Left renal pelvis (tissue), 4 donors: ENCODE measurements at regions not wholly inside any gene's neighbourhood (a gene's known extent, or its start where the extent isn't known, plus 50 kb on each side); places are given as distances from the start of the nearest gene placed in this dataset.

ENCODE experiments used
- DNase-seq, 4 donors: peaks; one replicate each; pipeline ENCODE4 v3.0.0-alpha.2; 2013; ENCODE audit warnings: low read depth in 4 of 4, low spot score in 3 of 4

DNA sequence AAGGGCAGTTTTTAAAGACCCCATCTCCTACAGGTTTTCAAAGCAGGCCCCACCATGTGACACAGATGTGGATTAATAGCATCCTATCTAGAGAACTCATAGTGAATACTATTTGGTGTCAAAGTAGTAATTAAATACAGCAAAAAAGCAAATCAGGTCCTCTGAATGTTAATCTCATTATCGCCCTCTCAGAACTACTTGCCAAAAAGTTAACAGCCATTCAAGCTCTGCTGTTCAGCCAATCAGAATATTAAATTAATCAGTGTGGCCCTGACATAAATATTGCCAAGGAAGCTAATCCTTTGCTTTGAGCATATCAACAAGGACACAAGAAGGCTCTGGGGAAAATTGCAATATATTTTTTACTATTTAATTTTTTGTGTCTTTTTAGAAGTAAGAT lies 428.9 kb upstream of the SOX11 start:
- no peak for DNase-seq

DNA sequence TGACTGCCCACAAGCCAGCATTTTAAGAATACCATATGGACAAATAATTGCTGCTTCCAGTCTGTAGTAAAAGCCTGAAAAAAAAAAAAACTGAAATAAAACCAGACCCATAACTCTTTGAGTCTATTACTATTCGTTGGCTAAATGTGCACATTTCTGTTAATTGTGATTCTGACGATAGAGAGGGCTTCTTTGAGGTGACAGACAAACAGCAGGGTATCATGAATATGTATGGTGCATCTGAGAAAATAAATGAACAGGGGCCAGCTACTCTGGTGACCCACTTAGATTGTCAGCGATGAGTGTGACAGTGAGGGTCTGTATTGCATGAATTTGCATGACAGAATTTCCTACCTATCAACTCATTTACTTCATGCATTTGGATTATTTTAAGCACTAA lies 427.8 kb upstream of the SOX11 start:
- DNase-seq, result no peak

DNA sequence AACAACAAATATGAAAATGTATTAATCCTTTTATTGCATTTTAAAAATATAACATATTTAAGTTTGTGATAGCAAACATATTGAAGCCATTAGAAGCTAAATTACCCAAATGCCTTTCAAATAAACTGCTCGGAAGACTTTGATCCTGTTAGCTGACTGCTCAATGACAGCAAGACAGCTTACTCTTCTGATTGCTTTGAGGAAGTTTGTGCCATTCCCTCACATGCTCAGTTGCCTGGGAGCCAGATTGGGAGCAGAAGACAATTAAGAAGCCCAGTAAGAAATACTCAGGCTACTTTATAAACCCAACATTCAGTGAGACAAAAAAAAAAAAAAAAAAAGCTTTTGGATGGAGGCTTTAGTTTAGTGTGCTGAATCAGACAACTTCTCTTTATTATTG lies 407.1 kb upstream of the SOX11 start:
- no peak for DNase-seq

DNA sequence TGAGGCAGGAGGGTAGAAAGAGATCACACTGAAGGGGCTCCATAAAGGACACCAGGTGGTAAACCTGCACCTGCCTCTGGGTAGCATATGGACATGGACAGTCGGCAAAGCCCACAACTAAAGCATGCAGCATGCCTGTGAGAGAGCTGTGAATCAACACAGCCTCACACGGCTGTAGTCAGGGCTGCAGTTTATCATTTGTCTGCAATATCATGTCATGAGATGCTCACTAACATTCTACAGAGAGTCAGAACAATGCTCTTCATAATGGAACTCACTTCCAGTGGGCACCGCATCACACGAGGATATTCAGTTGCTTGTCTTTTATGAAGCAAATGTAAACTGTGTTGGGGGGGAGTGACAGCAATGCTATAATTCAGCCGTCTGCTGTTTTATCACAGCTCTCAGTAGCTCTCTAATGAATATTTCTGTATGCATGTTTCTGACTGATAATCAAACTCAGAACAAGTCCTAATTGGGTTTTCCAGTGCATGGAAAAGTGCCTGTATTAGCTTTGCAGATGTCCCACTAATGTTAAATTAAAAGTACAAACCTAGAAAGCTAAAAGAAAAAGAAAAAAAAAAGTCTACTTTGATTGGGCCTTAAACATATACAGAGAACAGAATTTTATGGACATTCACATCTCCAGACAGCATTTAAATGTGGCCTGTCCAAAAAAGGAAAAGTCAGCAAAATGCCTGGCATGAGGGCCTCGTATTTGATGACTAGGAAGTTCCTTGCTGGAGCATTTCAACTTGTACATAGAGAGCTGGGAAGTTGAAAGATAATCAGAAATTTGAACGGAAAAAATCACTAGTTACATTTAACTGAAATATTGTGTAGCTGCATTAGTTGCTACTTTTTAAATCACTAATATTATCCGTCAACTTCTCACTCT lies 406.1 kb upstream of the SOX11 start:
- no peak for DNase-seq

DNA sequence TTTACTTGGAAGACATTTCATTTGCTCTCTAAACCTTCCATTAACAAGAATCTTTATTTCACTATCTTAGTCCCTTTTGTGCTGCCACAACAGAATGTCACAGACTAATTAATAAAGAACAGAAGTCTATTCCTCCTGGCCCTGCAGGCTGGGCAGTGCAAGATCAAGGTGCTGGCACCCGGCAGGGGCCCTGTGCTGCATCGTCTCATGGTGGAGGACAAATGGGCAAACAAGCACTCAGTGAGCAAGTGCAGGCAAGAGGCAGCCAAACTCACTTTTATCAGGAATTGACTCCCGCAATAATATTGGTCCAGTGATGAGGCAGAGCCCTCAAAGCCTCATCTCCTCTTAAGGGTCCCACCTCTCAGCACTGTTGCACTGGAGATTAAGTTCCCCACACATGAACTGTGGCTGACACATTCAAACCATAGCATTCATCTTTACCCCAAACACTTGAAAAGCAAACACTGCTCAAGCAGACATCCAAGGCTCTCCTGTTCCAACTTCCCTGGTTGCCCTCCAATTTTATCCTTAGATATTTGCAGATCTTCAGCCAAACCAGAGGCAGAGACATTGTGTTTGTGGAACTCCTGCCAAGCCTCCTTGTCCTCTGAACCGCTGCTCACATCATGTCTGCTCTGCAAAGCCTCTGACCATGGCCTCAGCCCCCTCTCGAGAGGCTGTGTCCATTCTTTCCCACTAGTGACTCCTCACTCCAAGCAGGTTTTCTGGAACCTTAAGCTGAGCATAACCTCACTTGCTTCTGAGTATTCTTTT lies 404.4 kb upstream of the SOX11 start:
- no peak for DNase-seq

DNA sequence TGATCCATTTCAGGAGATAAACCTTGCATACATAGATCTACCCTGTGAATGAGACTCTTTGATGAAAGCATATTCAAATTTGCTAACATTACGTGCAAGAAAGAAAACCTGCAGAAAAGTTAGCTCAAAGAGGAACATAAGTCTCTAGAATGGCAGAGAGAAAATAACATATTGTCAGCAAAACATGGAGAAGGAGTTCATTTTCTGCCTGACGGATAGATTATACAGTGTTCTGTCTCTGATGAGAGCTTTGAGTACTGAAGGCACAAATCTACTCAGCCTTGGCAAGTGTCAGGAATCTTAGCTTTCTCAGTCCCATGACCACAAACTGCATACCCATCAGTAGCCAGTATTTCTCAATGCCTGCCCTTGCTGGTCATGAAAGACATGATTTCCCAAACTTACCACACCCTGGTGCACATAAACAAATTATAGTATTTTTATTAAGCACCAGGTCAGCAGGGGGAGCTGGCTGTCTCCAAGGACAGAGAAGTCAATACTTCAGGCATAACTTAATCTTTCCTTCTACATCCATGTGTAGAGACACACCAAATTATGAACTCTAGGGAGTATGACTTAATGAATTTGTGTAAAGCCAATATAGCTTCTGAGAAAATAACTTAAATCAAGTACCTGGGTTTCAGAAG lies 401.2 kb upstream of the SOX11 start:
- no peak for DNase-seq

DNA sequence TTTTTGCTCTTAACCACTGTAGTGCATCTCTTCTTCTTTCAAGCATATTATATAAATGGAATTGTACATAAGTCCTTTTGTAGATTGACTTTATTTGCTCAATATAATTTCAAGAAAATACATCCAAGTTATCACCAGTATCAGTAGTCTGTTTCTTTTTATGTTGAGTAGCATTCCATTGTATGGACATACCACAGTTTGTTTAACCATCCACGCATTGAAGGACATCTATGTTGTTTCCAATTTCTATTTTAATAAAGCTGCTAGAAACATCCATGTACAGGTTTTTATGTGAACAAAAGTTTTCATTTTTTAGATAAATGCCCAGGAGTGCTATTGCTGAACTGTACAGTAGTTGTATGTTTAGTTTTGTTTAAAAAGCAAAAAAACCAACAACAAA lies 387.5 kb upstream of the SOX11 start:
- DNase-seq, result no peak

DNA sequence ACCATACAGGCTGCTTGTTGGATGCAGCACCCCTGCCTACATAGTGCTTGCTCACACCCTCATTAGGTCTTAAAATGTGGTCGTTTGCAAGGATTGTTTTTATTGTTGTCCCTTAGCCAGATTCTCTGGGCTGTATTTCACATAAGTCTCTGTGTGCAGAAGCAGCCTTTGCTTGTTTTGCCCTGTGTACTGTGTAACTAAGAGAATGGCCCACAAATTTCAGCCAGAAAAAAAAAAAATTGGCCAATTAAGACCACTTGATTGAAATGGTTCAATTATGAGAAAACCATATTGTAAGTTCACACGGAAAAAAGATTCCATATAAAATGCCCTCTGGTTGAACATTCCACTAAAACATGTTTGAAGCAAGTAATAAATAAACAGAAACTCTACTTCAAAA lies 377.1 kb upstream of the SOX11 start:
- DNase-seq, result no peak

DNA sequence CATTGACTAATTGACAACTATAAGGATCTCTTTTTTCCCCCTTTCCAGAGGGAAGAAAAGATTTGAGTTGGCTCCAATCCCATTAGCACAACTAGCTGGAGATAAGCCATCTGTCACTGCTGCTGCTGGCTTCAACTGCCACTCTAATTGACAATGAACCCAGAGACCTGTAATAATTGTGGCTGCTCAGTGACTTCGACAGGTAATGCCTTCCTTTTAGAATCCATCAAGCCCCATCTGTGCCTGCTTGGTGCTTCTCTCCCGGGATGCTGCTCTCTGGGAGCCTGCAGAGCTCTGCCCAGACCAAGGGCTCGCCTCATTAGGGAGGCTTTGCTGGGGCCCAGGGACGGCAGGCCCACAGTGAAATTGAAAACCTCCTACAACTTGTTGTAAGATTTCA lies 376.7 kb upstream of the SOX11 start:
- no peak for DNase-seq

DNA sequence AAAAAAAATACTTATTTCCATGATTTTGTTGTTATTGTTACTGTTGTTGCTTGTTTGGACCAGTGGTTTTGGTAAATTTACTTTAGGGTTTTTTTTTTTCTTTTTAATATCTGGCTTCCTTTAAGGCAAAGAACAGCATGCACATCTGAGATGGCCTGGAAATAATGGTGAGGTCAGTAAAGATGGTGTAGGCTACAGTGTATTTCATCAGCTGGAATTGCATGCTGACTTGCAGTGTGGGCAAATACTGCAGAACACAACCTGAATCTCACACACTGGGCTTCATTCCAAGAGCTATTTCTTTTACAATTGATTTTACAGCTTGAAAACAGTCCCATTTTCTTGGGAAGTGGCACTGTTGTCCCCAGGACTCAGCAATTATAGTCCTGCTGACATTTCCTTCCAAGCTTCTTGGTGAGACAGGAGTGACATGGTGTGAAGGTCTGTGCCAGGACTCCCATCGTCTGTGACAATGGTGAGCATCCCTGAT lies 376.1 kb upstream of the SOX11 start:
- DNase-seq, result no peak

DNA sequence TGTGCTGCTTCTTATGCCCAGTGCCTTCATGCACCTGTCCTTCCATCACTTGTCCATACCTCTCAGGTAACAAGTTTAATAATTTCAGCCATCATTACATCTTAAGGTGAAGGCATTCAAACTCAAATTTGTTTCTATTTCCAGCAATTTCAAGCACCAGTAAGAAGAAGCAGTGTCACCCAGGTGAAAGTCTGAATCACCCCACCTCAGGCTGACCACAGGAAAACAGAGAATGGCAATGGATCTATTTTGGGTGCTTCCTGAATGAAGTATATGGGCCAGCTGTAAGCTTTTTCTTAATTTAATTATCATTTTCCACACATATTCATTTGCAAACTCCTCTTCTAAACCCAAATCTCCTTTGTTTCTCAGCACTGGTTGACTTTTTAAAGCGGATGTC lies 372.7 kb upstream of the SOX11 start:
- DNase-seq, result no peak

DNA sequence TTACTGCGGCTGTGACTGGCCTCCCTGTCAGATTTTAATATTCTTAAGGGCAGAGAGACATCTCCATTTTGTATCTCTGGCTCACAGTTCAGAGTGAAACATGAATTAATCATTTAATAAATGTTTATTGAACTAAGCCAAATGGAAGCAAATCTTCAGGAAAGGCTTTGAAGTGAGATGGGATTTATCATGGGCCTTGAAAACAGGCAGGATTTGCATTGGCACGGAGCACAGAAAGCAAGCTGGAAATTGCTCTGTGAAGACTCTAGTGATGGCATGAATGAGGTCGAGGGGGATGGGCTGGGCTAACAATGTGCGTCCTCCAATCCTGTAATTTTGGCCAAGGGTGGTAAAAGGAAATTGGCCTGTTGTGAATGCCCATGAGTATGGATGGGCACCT lies 369.8 kb upstream of the SOX11 start:
- no peak for DNase-seq

DNA sequence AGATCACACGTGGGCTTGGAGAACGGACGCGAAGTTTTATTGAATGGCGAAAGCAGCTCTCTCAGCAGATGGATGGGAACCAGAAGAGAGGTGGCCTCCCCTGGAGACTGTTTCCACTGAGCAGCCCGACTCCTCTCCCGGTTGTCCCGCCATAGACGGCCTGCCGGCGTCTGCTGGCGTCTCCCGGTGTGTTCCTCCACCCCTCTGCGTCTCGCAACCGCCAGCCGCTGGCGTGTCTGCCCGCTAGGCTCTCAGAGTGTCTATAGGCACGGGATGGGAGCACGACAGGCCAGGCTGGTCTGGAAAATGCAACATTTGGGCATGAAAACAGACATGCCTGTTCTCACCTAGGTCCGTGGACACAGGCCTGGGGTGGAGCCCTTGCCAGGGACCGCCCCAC lies 366.7 kb upstream of the SOX11 start:
- no peak for DNase-seq

DNA sequence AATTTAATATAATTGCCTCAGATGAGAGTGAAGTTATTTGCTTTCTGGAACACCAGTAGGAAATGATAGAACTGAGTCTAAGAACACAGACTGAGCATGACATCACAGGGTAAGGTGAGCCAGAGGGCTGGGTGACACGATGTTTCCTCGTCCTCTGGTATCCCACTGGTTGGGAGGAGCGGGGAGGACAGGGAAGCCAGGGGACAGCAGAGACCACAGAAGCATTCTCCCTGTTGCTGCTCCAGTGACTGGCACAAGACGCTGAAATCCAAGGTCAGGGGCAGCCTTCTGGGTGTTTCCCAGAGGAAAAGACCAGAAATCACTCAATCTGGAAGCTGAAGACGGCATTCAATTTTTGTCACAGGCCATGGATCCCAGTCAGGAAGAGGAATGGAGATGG lies 363.4 kb upstream of the SOX11 start:
- no peak for DNase-seq

DNA sequence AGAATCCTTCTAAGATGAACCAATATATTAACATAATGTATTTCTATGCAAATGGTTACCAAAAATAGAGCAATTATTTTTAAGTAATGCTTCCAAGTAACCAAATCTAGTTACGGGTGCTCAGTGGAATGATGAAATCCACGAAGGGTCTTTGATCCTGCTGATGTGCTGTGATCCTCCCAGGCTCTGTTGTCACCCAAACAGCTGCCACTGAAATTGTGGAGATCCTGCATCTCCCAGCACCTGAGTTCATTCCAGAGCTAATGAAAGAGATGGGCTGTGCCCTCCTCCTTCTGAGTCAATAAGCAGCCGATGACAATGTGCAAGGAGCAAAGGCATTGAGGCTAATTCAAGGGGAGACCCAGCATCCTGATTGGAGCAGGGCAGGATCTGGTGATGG lies 362.4 kb upstream of the SOX11 start:
- DNase-seq, result no peak

DNA sequence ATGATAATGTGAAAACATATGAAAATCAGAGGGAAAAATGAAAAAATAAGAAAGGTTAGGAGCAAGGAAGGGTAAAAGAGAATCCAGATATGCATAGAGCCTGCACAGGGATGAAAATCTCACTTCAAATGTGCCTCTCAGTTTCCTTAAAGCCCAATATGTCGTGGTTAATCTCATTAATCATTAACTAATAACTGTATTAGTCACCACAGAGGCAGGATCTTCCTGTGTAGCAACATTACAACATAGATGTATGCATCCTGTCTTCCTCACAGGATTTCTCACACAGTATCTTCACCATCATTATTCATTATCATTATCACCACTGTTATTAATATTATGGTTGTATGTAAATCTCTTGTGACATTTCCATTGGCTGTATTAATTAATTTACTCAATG lies 361.2 kb upstream of the SOX11 start:
- DNase-seq, result no peak

DNA sequence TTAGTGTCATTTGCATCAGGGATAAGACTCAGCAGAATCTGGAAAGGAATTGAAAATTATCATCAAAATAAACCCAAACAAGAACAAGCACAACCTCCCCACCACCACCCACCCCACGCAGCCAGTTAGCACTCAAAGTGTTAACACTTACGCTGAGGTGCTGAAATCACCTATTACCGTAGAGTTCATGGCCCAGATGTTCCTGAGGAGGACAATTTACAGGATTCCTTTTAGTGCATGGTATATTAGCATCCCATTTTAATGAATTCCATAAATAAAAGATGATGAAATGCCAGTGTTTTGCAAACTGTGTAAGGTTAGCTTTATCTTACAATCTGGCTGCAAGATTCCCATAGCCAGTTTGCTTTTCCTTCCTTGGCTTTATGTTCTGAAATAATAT lies 359.3 kb upstream of the SOX11 start:
- no peak for DNase-seq

DNA sequence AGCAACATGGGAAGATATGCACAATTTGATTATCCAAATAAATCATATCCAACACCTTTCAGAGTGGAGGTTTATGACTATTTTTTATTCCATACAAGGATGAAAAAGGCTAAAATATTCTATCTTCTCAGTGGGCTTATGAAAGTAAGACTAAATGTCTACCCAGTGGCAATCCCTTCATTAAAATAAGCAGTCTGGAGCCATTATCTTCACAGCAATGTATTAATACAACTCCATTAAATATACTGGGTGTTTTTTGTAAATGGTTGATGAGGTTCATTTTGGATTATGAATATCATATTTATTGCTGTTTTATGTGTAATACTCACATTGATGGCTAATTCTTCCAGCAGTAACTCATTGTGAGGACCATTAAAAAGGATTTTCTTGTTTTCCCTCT lies 352.7 kb upstream of the SOX11 start:
- no peak for DNase-seq

DNA sequence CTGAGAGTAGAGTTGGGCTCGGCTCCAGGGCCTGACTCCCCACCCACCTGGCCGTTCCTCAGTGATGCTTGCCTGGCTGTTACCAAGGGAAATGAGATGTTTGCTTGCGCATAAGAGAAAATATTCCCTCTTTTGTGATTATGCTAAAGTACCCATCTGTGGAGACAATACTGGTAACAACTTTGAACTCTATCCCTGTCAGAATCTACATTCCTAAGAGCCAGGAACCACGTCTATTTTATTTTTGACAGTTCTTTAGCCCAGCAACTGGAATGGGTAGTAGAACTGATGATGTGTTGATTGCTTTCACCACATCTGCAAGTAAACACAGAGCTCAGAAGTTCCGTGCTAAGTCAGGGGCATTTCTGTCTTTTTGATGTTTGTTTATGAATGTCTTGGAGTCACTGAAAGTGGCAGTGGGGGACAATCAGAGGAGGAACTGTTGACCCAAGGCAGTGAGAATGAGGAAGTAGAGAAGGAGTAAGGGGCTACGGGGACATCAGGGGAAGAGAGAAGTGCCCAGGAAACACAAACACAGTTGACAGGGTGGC lies 348.3 kb upstream of the SOX11 start:
- DNase-seq, result no peak

DNA sequence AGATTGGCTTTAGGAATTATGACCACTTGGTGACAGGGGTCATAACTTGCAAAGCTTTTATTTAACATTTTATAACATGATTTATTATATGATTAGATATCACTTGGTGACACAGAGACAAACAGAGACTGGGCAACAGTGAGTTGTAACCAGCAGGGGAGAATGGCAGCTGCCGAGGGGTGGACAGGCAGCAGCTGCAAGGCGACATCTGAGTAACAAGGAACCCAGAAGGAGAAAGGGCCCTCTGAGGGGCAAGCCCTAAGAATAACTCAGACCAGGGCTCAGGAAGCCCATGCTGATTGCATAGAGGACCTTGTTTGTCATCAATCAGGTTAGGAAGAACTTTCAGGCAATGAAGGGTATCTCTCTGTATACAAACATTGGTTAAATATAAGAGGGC lies 339.9 kb upstream of the SOX11 start:
- DNase-seq, result no peak

DNA sequence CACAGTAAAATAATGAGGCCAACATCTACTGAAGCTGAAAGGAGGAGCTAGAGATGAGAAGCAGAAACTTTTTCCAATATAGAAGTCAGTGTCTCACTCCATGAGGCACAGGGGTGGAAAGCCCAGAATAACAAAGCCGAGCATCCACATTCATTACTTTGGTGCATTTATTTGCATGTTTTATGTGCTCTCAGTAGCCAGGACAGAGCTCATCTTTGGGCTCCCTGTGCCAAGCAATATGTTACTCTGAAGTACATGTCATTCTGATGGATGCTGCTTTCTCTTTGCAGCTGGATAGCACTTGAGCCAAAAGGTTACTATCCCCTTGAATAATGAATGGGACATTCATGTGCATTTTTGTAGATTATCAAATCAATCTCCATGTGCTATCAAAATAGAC lies 338.6 kb upstream of the SOX11 start:
- DNase-seq, result no peak
